ENCODE measurements at regions not wholly inside any gene's neighbourhood (a gene's known extent, or its start where the extent isn't known, plus 50 kb on each side); places are given as distances from the start of the nearest gene placed in this dataset.

- no peak for TF ChIP-seq CTCF (IDR thresholded peaks at IDR 0.05; ENCODE audit: extremely low read depth, missing control alignments)
- DNase-seq (ENCODE audit: low spot score) = no peak
Observed at GRCh38 chr6:149168968-149169367, 148.5 kb upstream of the TAB2 start.

- no peak for DNase-seq (ENCODE audit: low spot score)
- TF ChIP-seq CTCF (IDR thresholded peaks at IDR 0.05; ENCODE audit: extremely low read depth, missing control alignments) = no peak
Observed at GRCh38 chr6:149169761-149170511, 147.6 kb upstream of the TAB2 start.

- TF ChIP-seq CTCF (IDR thresholded peaks at IDR 0.05; ENCODE audit: extremely low read depth, missing control alignments) = no peak
Observed at GRCh38 chr6:149170564-149171452, 146.7 kb upstream of the TAB2 start.

GRCh38 chr6:149173222-149173621 lies 144.3 kb upstream of the TAB2 start:
- DNase-seq (ENCODE audit: low spot score) = no peak
- no peak for TF ChIP-seq CTCF (IDR thresholded peaks at IDR 0.05; ENCODE audit: extremely low read depth, missing control alignments)

More at GRCh38 chr6:149170564-149171452, 146.7 kb upstream of the TAB2 start:
- DNase-seq (ENCODE audit: low spot score) = no peak

- DNase-seq (ENCODE audit: low spot score) = no peak
- TF ChIP-seq CTCF (IDR thresholded peaks at IDR 0.05; ENCODE audit: extremely low read depth, missing control alignments) = no peak
Observed at GRCh38 chr6:149174962-149175361, 142.6 kb upstream of the TAB2 start.

- no peak for TF ChIP-seq CTCF (IDR thresholded peaks at IDR 0.05; ENCODE audit: extremely low read depth, missing control alignments)
- no peak for DNase-seq (ENCODE audit: low spot score)
Observed at GRCh38 chr6:149176971-149177667, 140.4 kb upstream of the TAB2 start.
